ENCODE measurements at regions not wholly inside any gene's neighbourhood (a gene's known extent, or its start where the extent isn't known, plus 50 kb on each side); places are given as distances from the start of the nearest gene placed in this dataset.

DNA sequence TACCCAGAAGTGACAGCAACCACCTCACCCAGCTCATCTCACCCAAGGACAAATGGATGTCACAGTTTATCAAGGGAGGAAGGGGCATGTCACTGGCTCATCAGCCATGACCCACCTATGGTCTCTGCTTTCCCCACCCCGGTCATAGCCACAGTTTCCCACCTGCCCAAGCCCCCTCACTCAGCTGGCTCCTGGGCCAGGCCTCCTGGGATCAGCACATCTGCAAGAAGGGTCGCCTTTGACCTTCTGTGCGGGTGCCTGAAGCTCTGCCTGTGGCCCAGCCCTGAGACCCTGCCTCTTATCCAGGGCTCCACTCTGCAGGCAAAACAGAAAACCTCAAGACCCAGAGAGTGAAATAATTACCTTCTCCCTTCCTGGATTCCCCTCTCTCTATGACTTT lies 236.4 kb downstream of the BUD13 start:
- TF ChIP-seq, protein P1, sequence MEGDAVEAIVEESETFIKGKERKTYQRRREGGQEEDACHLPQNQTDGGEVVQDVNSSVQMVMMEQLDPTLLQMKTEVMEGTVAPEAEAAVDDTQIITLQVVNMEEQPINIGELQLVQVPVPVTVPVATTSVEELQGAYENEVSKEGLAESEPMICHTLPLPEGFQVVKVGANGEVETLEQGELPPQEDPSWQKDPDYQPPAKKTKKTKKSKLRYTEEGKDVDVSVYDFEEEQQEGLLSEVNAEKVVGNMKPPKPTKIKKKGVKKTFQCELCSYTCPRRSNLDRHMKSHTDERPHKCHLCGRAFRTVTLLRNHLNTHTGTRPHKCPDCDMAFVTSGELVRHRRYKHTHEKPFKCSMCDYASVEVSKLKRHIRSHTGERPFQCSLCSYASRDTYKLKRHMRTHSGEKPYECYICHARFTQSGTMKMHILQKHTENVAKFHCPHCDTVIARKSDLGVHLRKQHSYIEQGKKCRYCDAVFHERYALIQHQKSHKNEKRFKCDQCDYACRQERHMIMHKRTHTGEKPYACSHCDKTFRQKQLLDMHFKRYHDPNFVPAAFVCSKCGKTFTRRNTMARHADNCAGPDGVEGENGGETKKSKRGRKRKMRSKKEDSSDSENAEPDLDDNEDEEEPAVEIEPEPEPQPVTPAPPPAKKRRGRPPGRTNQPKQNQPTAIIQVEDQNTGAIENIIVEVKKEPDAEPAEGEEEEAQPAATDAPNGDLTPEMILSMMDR (IDR thresholded peaks at IDR 0.05; ENCODE audit: control extremely low read depth, extremely low read depth, low read depth, missing control alignments), result no peak
- no peak for DNase-seq (ENCODE audit: extremely low spot score)
- CTCF ChIA-PET, result no interaction called here
- POLR2A ChIA-PET, result no interaction called here

- no peak for DNase-seq (ENCODE audit: extremely low spot score)
- CTCF ChIA-PET, result no interaction called here
- TF ChIP-seq, protein P1 (IDR thresholded peaks at IDR 0.05; ENCODE audit: control extremely low read depth, extremely low read depth, low read depth, missing control alignments), result no peak
- POLR2A ChIA-PET, result no interaction called here
Observed at GRCh38 chr11:116535994-116536393, 236.8 kb downstream of the BUD13 start.

GRCh38 chr11:116535120-116535519 lies 237.7 kb downstream of the BUD13 start:
- TF ChIP-seq, protein P1 (IDR thresholded peaks at IDR 0.05; ENCODE audit: control extremely low read depth, extremely low read depth, low read depth, missing control alignments), result no peak
- CTCF ChIA-PET, result interaction anchor here (1.5 kb wide), 1 partner anchor 22 kb away, joined by 3 read pairs; no protein-coding TSS in a partner anchor
- POLR2A ChIA-PET, result no interaction called here
- DNase-seq (ENCODE audit: extremely low spot score), result no peak

DNA sequence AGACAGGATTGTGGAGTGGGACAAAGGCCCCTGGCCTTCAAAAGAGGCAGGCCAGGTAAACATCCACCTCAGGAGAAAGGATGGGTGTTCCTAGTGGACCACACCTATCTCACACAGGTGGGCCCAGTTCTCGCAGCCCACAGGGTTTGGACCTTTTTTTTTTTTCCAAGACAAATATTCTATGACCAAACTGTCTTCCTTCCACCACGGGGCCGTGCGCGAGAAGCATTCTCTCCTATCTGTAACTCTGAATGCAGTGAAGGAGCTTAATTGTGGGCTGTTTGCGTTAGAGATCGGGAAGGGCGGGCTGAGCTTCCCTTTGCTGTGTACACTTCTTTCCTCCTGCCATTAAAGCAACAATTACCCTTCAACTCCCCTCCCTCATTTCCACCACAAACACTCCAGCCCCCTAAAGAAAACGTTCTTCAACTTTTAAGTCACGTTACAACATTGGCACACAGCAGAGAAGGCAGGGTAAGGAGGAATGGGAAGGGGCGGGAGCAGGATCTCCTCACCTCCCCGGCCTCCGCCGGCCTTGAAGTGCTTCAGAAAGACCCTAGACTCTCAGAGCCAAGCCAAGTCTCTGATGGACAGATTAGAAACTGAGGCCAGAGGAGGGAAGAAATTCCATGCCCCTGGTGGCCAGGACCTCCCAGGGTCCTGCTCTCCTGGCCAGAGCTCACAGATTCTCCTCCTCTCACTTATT lies 238.4 kb downstream of the BUD13 start:
- POLR2A ChIA-PET, result no interaction called here
- CTCF ChIA-PET, result interaction anchor here (0.7 to 1.5 kb wide), 3 partner anchors 14 to 66 kb away, joined by 3 to 4 read pairs (median 3); no protein-coding TSS in a partner anchor
- DNase-seq (ENCODE audit: extremely low spot score), result no peak
- TF ChIP-seq, protein P1 (IDR thresholded peaks at IDR 0.05; ENCODE audit: control extremely low read depth, extremely low read depth, low read depth, missing control alignments), result no peak

DNA sequence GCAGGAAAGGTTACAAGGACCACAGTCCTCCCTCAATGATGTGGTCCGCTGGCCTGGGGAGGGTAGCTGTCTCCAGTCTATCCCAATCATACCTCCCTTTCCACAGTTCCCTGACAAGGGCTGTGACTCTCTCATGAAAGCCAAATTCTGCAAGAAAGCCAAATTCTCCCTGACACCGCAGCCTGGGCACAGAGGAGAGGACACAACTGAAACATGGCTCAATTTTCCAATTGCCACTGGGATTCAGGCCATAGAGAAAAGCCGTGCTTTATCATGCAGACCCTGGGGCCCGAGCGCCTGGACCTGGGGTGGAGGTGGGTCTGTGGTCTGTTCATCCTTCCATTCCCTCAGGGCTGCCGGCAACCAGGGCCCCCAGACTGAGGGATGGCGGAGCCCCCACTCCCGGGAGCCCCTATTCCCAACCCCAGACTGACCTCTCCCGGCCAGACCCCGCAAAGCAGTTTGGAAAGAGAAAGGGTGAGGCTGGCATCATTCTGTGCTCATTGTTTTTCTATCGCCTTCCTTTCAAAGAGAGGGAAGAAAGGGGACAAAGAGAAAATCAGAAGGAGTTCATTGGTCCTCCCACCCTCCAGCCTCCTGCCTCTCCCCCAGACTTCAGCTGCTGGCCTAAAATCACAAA lies 239.5 kb downstream of the BUD13 start:
- DNase-seq (ENCODE audit: extremely low spot score), result no peak
- CTCF ChIA-PET, result interaction anchor here (1.3 kb wide), 1 partner anchor 15 kb away, joined by 4 read pairs; no protein-coding TSS in a partner anchor
- POLR2A ChIA-PET, result no interaction called here
- TF ChIP-seq, protein P1 (IDR thresholded peaks at IDR 0.05; ENCODE audit: control extremely low read depth, extremely low read depth, low read depth, missing control alignments), result no peak

DNA sequence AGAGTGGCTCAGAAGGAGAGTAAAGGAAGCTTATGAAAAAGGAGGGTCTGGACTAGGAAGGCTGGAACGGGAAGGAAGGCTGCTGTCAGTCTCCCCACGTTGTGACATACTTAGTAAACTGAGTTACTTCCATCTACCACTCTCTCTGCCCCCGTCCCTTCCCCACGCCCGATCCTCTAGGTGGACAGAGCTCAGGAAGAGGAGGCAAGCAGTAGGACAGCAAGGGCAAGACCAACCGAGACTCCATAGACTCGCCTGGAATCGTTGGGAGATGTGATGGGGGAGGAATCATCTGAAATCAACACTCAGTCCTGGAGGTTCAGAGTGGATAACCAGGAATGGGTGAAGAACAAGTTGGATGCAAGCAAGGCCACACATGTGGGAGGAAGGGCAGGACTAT lies 240.7 kb downstream of the BUD13 start:
- no peak for DNase-seq (ENCODE audit: extremely low spot score)
- CTCF ChIA-PET, result interaction anchor here (1.0 kb wide), 1 partner anchor 9 kb away, joined by 4 read pairs; no protein-coding TSS in a partner anchor
- POLR2A ChIA-PET, result no interaction called here
- TF ChIP-seq, protein P1 (IDR thresholded peaks at IDR 0.05; ENCODE audit: control extremely low read depth, extremely low read depth, low read depth, missing control alignments), result no peak

All from GM10248 (cell line).